Endothelial cell of umbilical vein (primary cell): ENCODE measurements at regions not wholly inside any gene's neighbourhood (a gene's known extent, or its start where the extent isn't known, plus 50 kb on each side); places are given as distances from the start of the nearest gene placed in this dataset.

Source experiments
- EZH2 ChIP-seq: IDR thresholded peaks from 2 replicates; pipeline ENCODE4 v1.6.1; 2012; ENCODE audit warnings: borderline replicate concordance, low read depth, mild to moderate bottlenecking, moderate library complexity, low read length, inconsistent platforms; ENCODE audit not compliant: severe bottlenecking
- MYC ChIP-seq: IDR thresholded peaks from one replicate; pipeline ENCODE4 v1.6.1; 2011; ENCODE audit warnings: mild to moderate bottlenecking, low read depth, low read length
- POLR2AphosphoS5 ChIP-seq: IDR thresholded peaks from 2 replicates; pipeline ENCODE4 v1.6.1; 2012; ENCODE audit warnings: low read depth, mild to moderate bottlenecking, control low read depth, low read length, moderate library complexity; ENCODE audit not compliant: insufficient read depth
- TF ChIP-seq, protein P1 (sequence below), 2 donors: IDR thresholded peaks; 1 replicate in 1 of 2; 2 replicates in 1 of 2; pipeline ENCODE4 v1.5.1; 2011; ENCODE audit warnings: low read length in 2 of 2, mild to moderate bottlenecking in 2 of 2, moderate library complexity in 2 of 2, control low read depth in 1 of 2, inconsistent platforms in 1 of 2, low read depth in 1 of 2; ENCODE audit not compliant: insufficient read depth in 1 of 2; ENCODE audit errors: extremely low read depth in 1 of 2

DNA sequence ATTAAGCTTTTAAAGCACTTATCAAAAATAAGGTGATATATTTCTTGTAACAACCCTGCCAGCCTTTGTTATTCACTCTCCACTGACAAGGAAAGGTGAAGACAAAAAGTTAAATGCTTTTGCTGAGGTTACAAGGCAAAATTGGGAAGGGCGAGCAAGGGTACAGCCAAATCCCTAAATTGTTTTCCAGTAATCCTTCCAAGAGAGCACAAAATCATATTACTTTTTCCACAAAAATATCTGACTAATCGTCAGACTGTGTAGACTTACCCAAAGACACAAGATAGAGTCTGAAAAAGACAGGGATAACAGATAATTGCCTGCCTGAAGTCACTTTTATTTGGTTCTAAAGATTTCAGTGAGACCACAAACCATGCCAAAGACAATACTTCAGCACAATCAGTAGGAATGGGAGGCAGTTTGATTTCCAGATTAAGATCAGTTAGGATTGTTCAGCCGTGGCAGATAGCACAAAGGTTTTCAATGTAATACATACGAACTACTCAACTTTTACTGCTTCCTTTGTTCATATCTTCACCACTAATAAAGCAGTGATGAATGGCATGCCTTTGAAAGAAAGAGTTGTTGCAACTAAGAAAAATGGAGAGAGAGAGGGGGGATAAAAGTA, 383.8 kb upstream of the TUSC1 start:
- TF ChIP-seq, protein P1, sequence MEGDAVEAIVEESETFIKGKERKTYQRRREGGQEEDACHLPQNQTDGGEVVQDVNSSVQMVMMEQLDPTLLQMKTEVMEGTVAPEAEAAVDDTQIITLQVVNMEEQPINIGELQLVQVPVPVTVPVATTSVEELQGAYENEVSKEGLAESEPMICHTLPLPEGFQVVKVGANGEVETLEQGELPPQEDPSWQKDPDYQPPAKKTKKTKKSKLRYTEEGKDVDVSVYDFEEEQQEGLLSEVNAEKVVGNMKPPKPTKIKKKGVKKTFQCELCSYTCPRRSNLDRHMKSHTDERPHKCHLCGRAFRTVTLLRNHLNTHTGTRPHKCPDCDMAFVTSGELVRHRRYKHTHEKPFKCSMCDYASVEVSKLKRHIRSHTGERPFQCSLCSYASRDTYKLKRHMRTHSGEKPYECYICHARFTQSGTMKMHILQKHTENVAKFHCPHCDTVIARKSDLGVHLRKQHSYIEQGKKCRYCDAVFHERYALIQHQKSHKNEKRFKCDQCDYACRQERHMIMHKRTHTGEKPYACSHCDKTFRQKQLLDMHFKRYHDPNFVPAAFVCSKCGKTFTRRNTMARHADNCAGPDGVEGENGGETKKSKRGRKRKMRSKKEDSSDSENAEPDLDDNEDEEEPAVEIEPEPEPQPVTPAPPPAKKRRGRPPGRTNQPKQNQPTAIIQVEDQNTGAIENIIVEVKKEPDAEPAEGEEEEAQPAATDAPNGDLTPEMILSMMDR (IDR thresholded peaks at IDR 0.05; ENCODE audit: extremely low read depth in 1 of 2, insufficient read depth in 1 of 2, low read depth in 1 of 2, low read length in 2 of 2), result no peak
- no peak for TF ChIP-seq EZH2
- no peak for TF ChIP-seq POLR2AphosphoS5
- TF ChIP-seq MYC, result no peak
